Epithelial cell of proximal tubule (primary cell): ENCODE measurements at regions not wholly inside any gene's neighbourhood (a gene's known extent, or its start where the extent isn't known, plus 50 kb on each side); places are given as distances from the start of the nearest gene placed in this dataset.

Experiments used
- DNase-seq: peaks from one replicate; pipeline ENCODE4 v3.0.0-alpha.2; 2011; ENCODE audit warnings: low read depth
- H3K4me3 ChIP-seq: 2 replicates; pipeline ENCODE4 v1.5.1; 2011; ENCODE audit warnings: low read depth, mild to moderate bottlenecking, low read length
- TF ChIP-seq, protein P1 (sequence below): conservative IDR thresholded peaks from 2 replicates; pipeline ENCODE4 v1.5.1; 2012; ENCODE audit warnings: low read depth, mild to moderate bottlenecking, low read length

- DNase-seq, result no peak
- TF ChIP-seq, protein P1, sequence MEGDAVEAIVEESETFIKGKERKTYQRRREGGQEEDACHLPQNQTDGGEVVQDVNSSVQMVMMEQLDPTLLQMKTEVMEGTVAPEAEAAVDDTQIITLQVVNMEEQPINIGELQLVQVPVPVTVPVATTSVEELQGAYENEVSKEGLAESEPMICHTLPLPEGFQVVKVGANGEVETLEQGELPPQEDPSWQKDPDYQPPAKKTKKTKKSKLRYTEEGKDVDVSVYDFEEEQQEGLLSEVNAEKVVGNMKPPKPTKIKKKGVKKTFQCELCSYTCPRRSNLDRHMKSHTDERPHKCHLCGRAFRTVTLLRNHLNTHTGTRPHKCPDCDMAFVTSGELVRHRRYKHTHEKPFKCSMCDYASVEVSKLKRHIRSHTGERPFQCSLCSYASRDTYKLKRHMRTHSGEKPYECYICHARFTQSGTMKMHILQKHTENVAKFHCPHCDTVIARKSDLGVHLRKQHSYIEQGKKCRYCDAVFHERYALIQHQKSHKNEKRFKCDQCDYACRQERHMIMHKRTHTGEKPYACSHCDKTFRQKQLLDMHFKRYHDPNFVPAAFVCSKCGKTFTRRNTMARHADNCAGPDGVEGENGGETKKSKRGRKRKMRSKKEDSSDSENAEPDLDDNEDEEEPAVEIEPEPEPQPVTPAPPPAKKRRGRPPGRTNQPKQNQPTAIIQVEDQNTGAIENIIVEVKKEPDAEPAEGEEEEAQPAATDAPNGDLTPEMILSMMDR, result no peak
- H3K4me3 ChIP-seq, result no peak overlapping the region
Measured at GRCh38 chr20:7178004-7178403, 410.5 kb downstream of the BMP2 start.

DNA sequence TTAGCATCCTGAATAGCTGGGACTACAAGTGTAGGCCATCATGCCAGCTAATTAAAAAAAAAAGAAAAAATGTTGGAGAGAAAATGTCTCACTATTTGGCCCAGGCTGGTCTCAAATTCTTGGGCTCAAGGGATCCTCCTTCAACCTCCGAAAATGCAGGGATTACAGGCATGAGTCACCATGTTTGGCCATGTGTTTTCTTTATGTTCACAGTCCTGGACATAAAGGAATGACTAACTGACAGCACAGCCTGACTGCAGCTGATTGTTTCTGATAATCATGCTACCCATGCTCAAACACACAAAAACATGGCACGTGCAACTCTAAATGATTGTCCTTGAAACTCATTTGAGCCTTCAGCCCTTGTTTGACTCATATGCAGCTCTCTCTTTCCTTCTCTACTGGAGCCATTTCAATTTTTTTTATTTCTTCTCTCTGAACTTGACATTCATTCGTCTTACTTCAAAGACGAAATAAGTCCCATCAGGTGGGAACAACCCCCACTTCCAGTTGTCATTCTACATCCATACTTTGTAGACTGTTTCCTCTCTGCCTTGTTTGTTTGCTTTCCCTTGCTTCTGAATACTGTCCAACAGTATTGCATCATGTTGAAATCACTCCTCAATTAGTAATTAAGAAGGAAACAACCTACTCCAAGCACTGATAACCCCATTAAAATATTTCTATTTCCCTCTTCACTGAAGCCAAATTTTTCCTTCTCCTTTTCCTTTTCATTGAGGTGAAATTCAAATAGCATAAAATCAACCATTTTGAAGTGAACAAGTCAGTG lies 413.0 kb downstream of the BMP2 start:
- no peak for DNase-seq
- H3K4me3 ChIP-seq, result no peak overlapping the region
- TF ChIP-seq, protein P1, result no peak

DNA sequence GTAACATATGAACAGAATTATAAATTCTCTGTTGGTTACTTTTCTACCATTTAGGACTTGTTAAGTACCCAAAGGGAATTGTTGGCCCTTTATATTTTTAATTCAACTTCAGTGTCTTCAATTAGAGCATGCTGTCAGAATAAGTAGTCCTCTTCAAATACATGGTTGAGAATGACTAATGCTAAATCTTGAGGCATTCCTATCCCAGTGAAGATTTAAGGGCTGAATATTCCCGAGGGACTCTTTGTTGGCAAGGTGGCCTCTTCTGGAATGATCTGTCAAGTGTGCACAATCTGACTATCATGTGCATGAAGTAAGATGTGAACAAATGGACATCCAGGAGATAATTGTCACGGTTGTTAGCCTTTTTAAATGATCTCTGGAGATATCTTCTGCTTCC lies 421.7 kb downstream of the BMP2 start:
- no peak for DNase-seq
- no peak overlapping the region for H3K4me3 ChIP-seq
- TF ChIP-seq, protein P1, result no peak

DNA sequence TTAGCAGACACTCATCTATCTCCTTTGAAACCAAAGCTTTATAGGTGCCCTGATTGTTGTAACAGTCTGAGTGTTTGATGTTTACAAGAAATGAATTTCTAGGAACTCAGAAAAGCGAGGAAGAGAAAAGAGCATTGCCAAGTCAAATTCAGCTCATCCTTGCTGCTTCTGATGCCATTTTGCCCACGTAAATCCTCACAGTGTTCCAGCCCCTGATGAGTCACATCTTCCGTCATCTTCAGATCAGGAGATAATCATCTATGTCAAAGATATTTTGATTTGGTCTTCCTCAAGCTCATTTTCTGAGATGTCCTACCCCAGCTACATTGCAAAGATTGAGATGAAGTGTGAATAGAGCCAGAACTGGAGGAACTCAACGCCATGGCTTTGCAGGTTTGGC lies 426.2 kb downstream of the BMP2 start:
- no peak for DNase-seq
- H3K4me3 ChIP-seq, result no peak overlapping the region
- TF ChIP-seq, protein P1, result no peak

- TF ChIP-seq, protein P1, result no peak
- no peak overlapping the region for H3K4me3 ChIP-seq
- peak; percentile 84 for DNase-seq
Measured at GRCh38 chr20:7195704-7196103, 428.2 kb downstream of the BMP2 start.

GRCh38 chr20:7196481-7196880 lies 429.0 kb downstream of the BMP2 start:
- TF ChIP-seq, protein P1, result no peak
- DNase-seq, result peak; percentile 76

GRCh38 chr20:7199861-7200260 lies 432.4 kb downstream of the BMP2 start:
- H3K4me3 ChIP-seq, result no peak overlapping the region
- DNase-seq, result peak; percentile 41
- TF ChIP-seq, protein P1, result no peak

More at GRCh38 chr20:7196481-7196880, 429.0 kb downstream of the BMP2 start:
- no peak overlapping the region for H3K4me3 ChIP-seq
